ENCODE measurements at regions not wholly inside any gene's neighbourhood (a gene's known extent, or its start where the extent isn't known, plus 50 kb on each side); places are given as distances from the start of the nearest gene placed in this dataset.

- no peaks in the 10 kb centered on the region for H3K9me3 ChIP-seq (ENCODE audit: low read length)
- no peak overlapping the region for H3K4me2 ChIP-seq (ENCODE audit: low read length)
- BruUV-seq (replicated peaks): no TSS peak
- TF ChIP-seq EZH2 (IDR thresholded peaks at IDR 0.05; ENCODE audit: low read length, unreplicated experiment) (no peak), CTCF (conservative IDR thresholded peaks at IDR 0.05; ENCODE audit: low read depth, low read length) (no peak), EZH2phosphoT487 (IDR thresholded peaks at IDR 0.05; ENCODE audit: borderline replicate concordance, low read length) (no peak)
- no peaks in the 10 kb centered on the region for H3K4me1 ChIP-seq (ENCODE audit: insufficient read depth, low read length)
- DNase-seq (no peak), ATAC-seq (no peak)
- no peaks in the 10 kb centered on the region for H3K79me2 ChIP-seq (ENCODE audit: low read length)
- H4K20me1 ChIP-seq (ENCODE audit: low read length): no peaks in the 10 kb centered on the region
- ChIA-PET POLR2A (ENCODE audit: unreplicated experiment) (interaction anchor here (0.7 kb wide), 1 partner anchor 18 kb away, joined by 4 read pairs; no protein-coding TSS in a partner anchor), CTCF (no interaction called here)
- no peaks in the 10 kb centered on the region for H3K36me3 ChIP-seq (ENCODE audit: low read depth, low read length)
- H3K9ac ChIP-seq (ENCODE audit: low read length): no peak overlapping the region
- no peaks in the 10 kb centered on the region for H3K9me2 ChIP-seq (replicated peaks; ENCODE audit: low read length)
- no peak overlapping the region for H3K4me3 ChIP-seq (ENCODE audit: low read length)
- intact Hi-C loops (cut with micrococcal nuclease): no loop called here
- no peak overlapping the region for H2AFZ ChIP-seq (ENCODE audit: low read length)
- no peak overlapping the region for H3K27ac ChIP-seq (ENCODE audit: low read length)
- no peaks in the 10 kb centered on the region for H3F3A ChIP-seq (ENCODE audit: low read length, unreplicated experiment)
- no peaks in the 10 kb centered on the region for H3K27me3 ChIP-seq (ENCODE audit: low read length)
Measured at GRCh38 chr4:135921081-135921480, 1611.2 kb downstream of the PCDH18 start.

- Histone ChIP-seq H3K9me3 (ENCODE audit: low read length) (no peaks in the 10 kb centered on the region), H3F3A (ENCODE audit: low read length, unreplicated experiment) (no peaks in the 10 kb centered on the region), H4K20me1 (ENCODE audit: low read length) (no peaks in the 10 kb centered on the region), H3K4me1 (ENCODE audit: insufficient read depth, low read length) (no peaks in the 10 kb centered on the region), H3K9me2 (replicated peaks; ENCODE audit: low read length) (no peaks in the 10 kb centered on the region), H3K27ac (ENCODE audit: low read length) (no peak overlapping the region), H3K36me3 (ENCODE audit: low read depth, low read length) (no peaks in the 10 kb centered on the region), H3K4me2 (ENCODE audit: low read length) (no peak overlapping the region), H3K27me3 (ENCODE audit: low read length) (no peaks in the 10 kb centered on the region), H2AFZ (ENCODE audit: low read length) (no peak overlapping the region), H3K9ac (ENCODE audit: low read length) (no peak overlapping the region), H3K4me3 (ENCODE audit: low read length) (no peak overlapping the region), H3K79me2 (ENCODE audit: low read length) (no peaks in the 10 kb centered on the region)
- no peak for TF ChIP-seq EZH2 (IDR thresholded peaks at IDR 0.05; ENCODE audit: low read length, unreplicated experiment)
- no peak for TF ChIP-seq CTCF (conservative IDR thresholded peaks at IDR 0.05; ENCODE audit: low read depth, low read length)
- TF ChIP-seq EZH2phosphoT487 (IDR thresholded peaks at IDR 0.05; ENCODE audit: borderline replicate concordance, low read length): no peak
- intact Hi-C loops (cut with micrococcal nuclease): no loop called here
- ATAC-seq (no peak), DNase-seq (no peak)
- ChIA-PET POLR2A (ENCODE audit: unreplicated experiment) (no interaction called here), CTCF (no interaction called here)
- BruUV-seq (replicated peaks): no TSS peak
Measured at GRCh38 chr4:135917011-135917410, 1615.3 kb downstream of the PCDH18 start.

GRCh38 chr4:135900956-135901355 lies 1631.3 kb downstream of the PCDH18 start:
- Histone ChIP-seq H3K4me3 (ENCODE audit: low read length) (no peak overlapping the region), H3K27ac (ENCODE audit: low read length) (no peak overlapping the region), H3K36me3 (ENCODE audit: low read depth, low read length) (no peaks in the 10 kb centered on the region), H3K4me2 (ENCODE audit: low read length) (no peak overlapping the region), H3K4me1 (ENCODE audit: insufficient read depth, low read length) (no peaks in the 10 kb centered on the region), H3K79me2 (ENCODE audit: low read length) (no peaks in the 10 kb centered on the region), H3K9me3 (ENCODE audit: low read length) (no peaks in the 10 kb centered on the region), H3F3A (ENCODE audit: low read length, unreplicated experiment) (no peaks in the 10 kb centered on the region), H4K20me1 (ENCODE audit: low read length) (no peaks in the 10 kb centered on the region), H3K27me3 (ENCODE audit: low read length) (no peaks in the 10 kb centered on the region), H2AFZ (ENCODE audit: low read length) (no peak overlapping the region), H3K9ac (ENCODE audit: low read length) (no peak overlapping the region), H3K9me2 (replicated peaks; ENCODE audit: low read length) (no peaks in the 10 kb centered on the region)
- TF ChIP-seq EZH2 (IDR thresholded peaks at IDR 0.05; ENCODE audit: low read length, unreplicated experiment) (no peak), EZH2phosphoT487 (IDR thresholded peaks at IDR 0.05; ENCODE audit: borderline replicate concordance, low read length) (no peak), CTCF (conservative IDR thresholded peaks at IDR 0.05; ENCODE audit: low read depth, low read length) (no peak)
- intact Hi-C loops (cut with micrococcal nuclease): no loop called here
- no peak for DNase-seq
- ChIA-PET CTCF (no interaction called here), POLR2A (ENCODE audit: unreplicated experiment) (interaction anchor here (0.7 kb wide), 1 partner anchor 159 kb away, joined by 3 read pairs; no protein-coding TSS in a partner anchor)
- ATAC-seq: no peak
- no TSS peak for BruUV-seq (replicated peaks)
